GM12892 (cell line): ENCODE measurements at regions not wholly inside any gene's neighbourhood (a gene's known extent, or its start where the extent isn't known, plus 50 kb on each side); places are given as distances from the start of the nearest gene placed in this dataset.
"Not testable (repeated sequence)": the region's sequence is repeated elsewhere in the genome, so short reads cannot be mapped to it uniquely, and the experiment has no call there.

Experiments
- DNase-seq: peaks from one replicate; pipeline ENCODE4 v3.0.0; 2011; ENCODE audit not compliant: insufficient read length
- FAIRE-seq: peaks from 2 replicates; lab custom pipeline; 2011; peaks lifted over from hg19 to GRCh38; lab: Jason Lieb, UNC
- POLR2A ChIP-seq: IDR thresholded peaks from 2 replicates; pipeline ENCODE4 v1.6.1; 2011; ENCODE audit warnings: low read depth, low read length, control low read depth
- POLR2AphosphoS5 ChIP-seq: IDR thresholded peaks from 2 replicates; pipeline ENCODE4 v1.6.1; 2011; ENCODE audit warnings: low read depth, low read length, control low read depth
- TAF1 ChIP-seq: IDR thresholded peaks from 2 replicates; pipeline ENCODE4 v1.6.1; 2011; ENCODE audit warnings: low read depth, mild to moderate bottlenecking, control low read depth, low read length, borderline replicate concordance

- DNase-seq: no peak
- FAIRE-seq: no peak
- TF ChIP-seq POLR2A (no peak), TAF1 (no peak), POLR2AphosphoS5 (no peak)
Measured at GRCh38 chr6:85867595-85867994, 224.9 kb upstream of the SYNCRIP start.

GRCh38 chr6:85866758-85867401, 224.2 kb upstream of the SYNCRIP start:
- TF ChIP-seq POLR2AphosphoS5 (no peak), POLR2A (no peak), TAF1 (no peak)
- DNase-seq (no peak), FAIRE-seq (no peak)

- no peak for DNase-seq
- TF ChIP-seq POLR2AphosphoS5 (no peak), POLR2A (no peak), TAF1 (no peak)
- no peak for FAIRE-seq
Measured at GRCh38 chr6:85866370-85866730, 223.7 kb upstream of the SYNCRIP start.

GRCh38 chr6:85865420-85866369, 223.0 kb upstream of the SYNCRIP start:
- TF ChIP-seq POLR2AphosphoS5: no peak
- no peak for TF ChIP-seq TAF1
- DNase-seq: no peak
- no peak for FAIRE-seq

GRCh38 chr6:85864453-85865401, 222.0 kb upstream of the SYNCRIP start:
- FAIRE-seq (no peak), DNase-seq (no peak)
- TF ChIP-seq TAF1: no peak
- no peak for TF ChIP-seq POLR2AphosphoS5
- TF ChIP-seq POLR2A: no peak

GRCh38 chr6:85856235-85856634, 213.5 kb upstream of the SYNCRIP start:
- DNase-seq (no peak), FAIRE-seq (no peak)
- TF ChIP-seq POLR2A (no peak), TAF1 (no peak), POLR2AphosphoS5 (no peak)

- DNase-seq, FAIRE-seq: not testable (repeated sequence)
Measured at GRCh38 chr6:85838351-85839119, 195.8 kb upstream of the SYNCRIP start.

GRCh38 chr6:85828973-85829372, 186.3 kb upstream of the SYNCRIP start:
- DNase-seq: no peak
- TF ChIP-seq POLR2A: no peak
- no peak for FAIRE-seq

- DNase-seq: no peak
- FAIRE-seq: no peak
- TF ChIP-seq TAF1 (no peak), POLR2A (no peak), POLR2AphosphoS5 (no peak)
Measured at GRCh38 chr6:85826997-85827396, 184.3 kb upstream of the SYNCRIP start.

- TF ChIP-seq TAF1: no peak
- no peak for TF ChIP-seq POLR2AphosphoS5
- TF ChIP-seq POLR2A: no peak
Measured at GRCh38 chr6:85824329-85824728, 181.6 kb upstream of the SYNCRIP start.

GRCh38 chr6:85810558-85810957, 167.9 kb upstream of the SYNCRIP start:
- TF ChIP-seq POLR2A (no peak), POLR2AphosphoS5 (no peak), TAF1 (no peak)

More at GRCh38 chr6:85824329-85824728, 181.6 kb upstream of the SYNCRIP start:
- no peak for DNase-seq
- FAIRE-seq: no peak

More at GRCh38 chr6:85810558-85810957, 167.9 kb upstream of the SYNCRIP start:
- no peak for FAIRE-seq
- DNase-seq: no peak
